Gastroesophageal sphincter (tissue), 3 donors: ENCODE measurements at regions not wholly inside any gene's neighbourhood (a gene's known extent, or its start where the extent isn't known, plus 50 kb on each side); places are given as distances from the start of the nearest gene placed in this dataset.

Experiments
- CTCF ChIP-seq, 4 experiments: fragments of 200-600 bp in 2 of 4; fragments of 450-650 bp in 2 of 4; sonication (generic) in 1 of 4; IDR thresholded peaks; one replicate each; pipeline ENCODE4 v1.5.1; 2017 to 2019; ENCODE audit warnings: antibody characterized with exemption in 4 of 4, mild to moderate bottlenecking in 2 of 4, moderate library complexity in 2 of 4
- POLR2A ChIP-seq, 2 donors: fragments of 450-650 bp; IDR thresholded peaks; one replicate each; pipeline ENCODE4 v1.6.1; 2017; ENCODE audit warnings: antibody characterized with exemption in 2 of 2, mild to moderate bottlenecking in 2 of 2, moderate library complexity in 1 of 2
- POLR2AphosphoS5 ChIP-seq: sonication (generic); formaldehyde crosslinking; IDR thresholded peaks from one replicate; pipeline ENCODE4 v1.6.1; 2017; ENCODE audit warnings: antibody characterized with exemption

- TF ChIP-seq POLR2A (IDR thresholded peaks at IDR 0.05) (no peak), CTCF (IDR thresholded peaks at IDR 0.05) (no peak), POLR2AphosphoS5 (no peak)
These were observed 214.3 kb upstream of the CDH5 start for GRCh38 chr16:66152181-66152580.
